HUES64 (cell line): ENCODE measurements at regions not wholly inside any gene's neighbourhood (a gene's known extent, or its start where the extent isn't known, plus 50 kb on each side); places are given as distances from the start of the nearest gene placed in this dataset.

Source experiments
- H3K27ac ChIP-seq: 2 replicates; pipeline ENCODE4 v1.7.0; 2013; ENCODE audit warnings: low read depth, low read length, inconsistent platforms
- H3K27me3 ChIP-seq: 2 replicates; pipeline ENCODE4 v1.6.1; 2013; ENCODE audit warnings: mild to moderate bottlenecking, low read length; ENCODE audit not compliant: insufficient read depth
- H3K36me3 ChIP-seq: 2 replicates; pipeline ENCODE4 v1.6.1; 2013; ENCODE audit warnings: mild to moderate bottlenecking, low read length; ENCODE audit not compliant: insufficient read depth
- H3K4me1 ChIP-seq: 2 replicates; pipeline ENCODE4 v1.6.1; 2013; ENCODE audit warnings: mild to moderate bottlenecking, low read length, moderate library complexity; ENCODE audit not compliant: insufficient read depth
- H3K4me3 ChIP-seq: 2 replicates; pipeline ENCODE4 v1.5.1; 2013; ENCODE audit warnings: mild to moderate bottlenecking, low read length, moderate library complexity
- H3K9ac ChIP-seq: 2 replicates; pipeline ENCODE4 v1.6.1; 2013; ENCODE audit warnings: mild to moderate bottlenecking, low read depth, low read length
- H3K9me3 ChIP-seq: 2 replicates; pipeline ENCODE4 v1.6.1; 2013; ENCODE audit warnings: low read depth, low read length; ENCODE audit not compliant: insufficient read depth
- WGBS: fragments of 150-250, 120-280 bp; methylation state at CpG from one replicate; pipeline ENCODE4 v1.1.7; 2013; ENCODE audit warnings: missing lambda C conversion rate; 5-methylcytosine and 5-hydroxymethylcytosine counted together

DNA sequence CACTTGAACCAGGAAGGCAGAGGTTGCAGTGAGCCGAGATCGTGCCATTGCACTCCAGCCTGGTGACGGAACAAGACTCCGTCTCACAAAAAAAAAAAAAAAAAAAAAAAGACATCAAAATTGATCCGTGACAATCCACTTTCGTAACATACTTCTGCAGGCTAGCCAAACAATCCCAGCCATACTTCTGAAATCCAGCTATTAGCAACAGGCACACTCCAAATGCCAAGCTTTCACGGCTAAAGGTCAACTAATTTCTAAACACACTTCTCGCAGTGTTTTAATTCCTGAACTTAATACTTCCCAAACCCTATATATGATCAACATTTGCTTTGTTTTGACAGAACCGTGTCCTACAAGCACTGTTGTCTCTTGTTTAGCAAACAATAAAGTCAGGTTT lies 411.3 kb upstream of the RUNX1 start:
- H3K4me3 ChIP-seq, result no peak overlapping the region
- H3K36me3 ChIP-seq, result no peaks in the 10 kb centered on the region
- no peak overlapping the region for H3K9ac ChIP-seq
- 91% methylated on average over 9 of the region's 9 CpGs for WGBS
- no peak overlapping the region for H3K27ac ChIP-seq
- H3K4me1 ChIP-seq, result peaks cover 22% of the 10 kb centered on the region
- no peaks in the 10 kb centered on the region for H3K27me3 ChIP-seq
- H3K9me3 ChIP-seq, result 0 out of 2 replicates have a peak, but pooled peaks cover 5% of the 10 kb centered on the region

DNA sequence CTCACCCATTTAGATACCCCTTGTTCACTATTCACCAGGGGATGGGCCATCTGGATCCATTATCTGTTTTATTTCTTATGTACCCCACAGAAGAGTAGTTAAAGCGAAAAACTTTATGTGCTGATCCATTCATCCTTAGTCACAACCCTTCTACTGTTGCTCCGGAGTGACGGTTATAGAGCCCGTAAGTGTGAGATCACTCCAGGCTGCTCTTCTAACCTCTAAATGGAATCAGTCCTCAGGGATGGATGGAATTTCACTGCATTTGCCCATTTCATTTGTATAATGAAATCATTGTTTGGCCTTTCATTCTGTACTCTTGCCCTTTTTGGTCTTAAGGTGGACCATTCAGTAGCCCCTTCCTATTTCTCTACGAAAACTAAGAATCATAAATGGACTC lies 409.3 kb upstream of the RUNX1 start:
- H3K9ac ChIP-seq, result no peak overlapping the region
- no peak overlapping the region for H3K4me3 ChIP-seq
- no peak overlapping the region for H3K27ac ChIP-seq
- H3K27me3 ChIP-seq, result no peaks in the 10 kb centered on the region
- H3K4me1 ChIP-seq, result peaks cover 22% of the 10 kb centered on the region
- H3K36me3 ChIP-seq, result no peaks in the 10 kb centered on the region
- WGBS, result 97% methylated on average over 5 of the region's 5 CpGs
- H3K9me3 ChIP-seq, result no peaks in the 10 kb centered on the region

GRCh38 chr21:35457097-35457804 lies 408.1 kb upstream of the RUNX1 start:
- Histone ChIP-seq H3K27ac (no peak overlapping the region), H3K36me3 (no peaks in the 10 kb centered on the region), H3K9me3 (no peaks in the 10 kb centered on the region), H3K9ac (no peak overlapping the region), H3K4me3 (no peak overlapping the region), H3K4me1 (peaks cover 22% of the 10 kb centered on the region), H3K27me3 (no peaks in the 10 kb centered on the region)
- 97% methylated on average over 5 of the region's 8 CpGs for WGBS

DNA sequence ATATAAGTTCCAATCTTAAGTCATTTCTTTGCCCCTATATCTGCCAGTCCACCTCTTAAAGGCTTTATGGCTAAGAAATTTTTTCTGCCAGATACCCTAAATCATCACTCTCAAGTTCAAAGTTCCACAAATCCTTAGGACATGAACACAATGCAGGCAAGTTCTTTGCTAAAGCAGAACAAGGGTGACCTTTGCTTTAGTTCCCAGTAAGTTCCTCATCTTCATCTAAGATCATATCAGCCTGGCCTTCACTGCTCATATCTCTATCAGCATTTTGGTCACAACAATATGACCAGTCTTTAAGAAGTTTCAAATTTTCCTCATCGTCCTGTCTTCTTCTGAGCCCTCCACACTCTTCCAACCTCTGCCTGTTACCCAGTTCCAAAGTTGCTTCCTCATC lies 402.2 kb upstream of the RUNX1 start:
- Histone ChIP-seq H3K4me1 (no peaks in the 10 kb centered on the region), H3K27ac (no peak overlapping the region), H3K4me3 (no peak overlapping the region), H3K27me3 (no peaks in the 10 kb centered on the region), H3K9me3 (peaks cover 23% of the 10 kb centered on the region), H3K9ac (no peak overlapping the region), H3K36me3 (no peaks in the 10 kb centered on the region)
- 94% methylated on average over 1 of the region's 1 CpG for WGBS

GRCh38 chr21:35450830-35451229 lies 401.7 kb upstream of the RUNX1 start:
- 99% methylated on average over 4 of the region's 4 CpGs for WGBS
- H3K9ac ChIP-seq, result no peak overlapping the region
- no peak overlapping the region for H3K4me3 ChIP-seq
- no peaks in the 10 kb centered on the region for H3K36me3 ChIP-seq
- no peak overlapping the region for H3K27ac ChIP-seq
- no peaks in the 10 kb centered on the region for H3K4me1 ChIP-seq
- H3K9me3 ChIP-seq, result peaks cover 23% of the 10 kb centered on the region
- no peaks in the 10 kb centered on the region for H3K27me3 ChIP-seq

- Histone ChIP-seq H3K27ac (no peak overlapping the region), H3K9ac (no peak overlapping the region), H3K9me3 (peaks cover 23% of the 10 kb centered on the region), H3K4me3 (no peak overlapping the region), H3K36me3 (no peaks in the 10 kb centered on the region), H3K4me1 (no peaks in the 10 kb centered on the region), H3K27me3 (no peaks in the 10 kb centered on the region)
- WGBS, result 93% methylated on average over 10 of the region's 10 CpGs
These were observed 400.7 kb upstream of the RUNX1 start for GRCh38 chr21:35449846-35450245.

DNA sequence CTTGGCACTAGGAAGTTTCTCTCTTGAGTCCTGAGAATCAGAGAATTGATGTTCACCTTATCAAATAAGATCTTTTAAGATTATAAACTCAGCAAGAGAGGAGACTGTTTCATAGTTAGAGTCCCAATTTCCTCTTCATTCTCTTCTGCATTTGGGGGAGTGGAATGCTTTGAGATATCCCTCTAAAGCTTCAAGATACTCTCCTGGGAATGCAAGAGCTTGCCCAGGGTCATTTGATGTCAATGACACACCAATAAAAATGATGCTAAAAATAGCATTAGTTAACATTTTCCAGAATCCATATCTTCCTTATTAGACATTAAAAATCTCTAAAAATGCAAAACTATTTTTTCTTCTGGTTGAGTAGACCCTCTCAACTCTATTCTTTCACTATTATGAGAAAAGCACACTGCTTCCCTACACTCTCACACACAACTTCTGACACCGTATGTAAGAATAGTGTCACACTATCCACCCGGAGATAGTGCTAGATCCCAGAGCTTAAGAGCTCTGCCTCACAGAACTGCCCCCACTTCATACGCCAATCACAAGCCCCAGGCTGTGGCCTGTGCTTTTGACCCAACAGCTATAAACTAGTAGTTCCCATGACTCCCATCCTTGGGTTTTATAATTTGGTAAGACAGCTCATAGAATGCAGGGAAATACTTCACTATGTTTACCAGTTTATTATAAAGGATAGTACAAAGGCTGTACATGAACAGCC lies 399.9 kb upstream of the RUNX1 start:
- H3K4me3 ChIP-seq, result no peak overlapping the region
- 93% methylated on average over 3 of the region's 3 CpGs for WGBS
- no peak overlapping the region for H3K9ac ChIP-seq

GRCh38 chr21:35444391-35444790 lies 395.3 kb upstream of the RUNX1 start:
- Histone ChIP-seq H3K4me1 (no peaks in the 10 kb centered on the region), H3K4me3 (no peak overlapping the region), H3K27ac (no peak overlapping the region), H3K9ac (no peak overlapping the region), H3K27me3 (no peaks in the 10 kb centered on the region), H3K36me3 (no peaks in the 10 kb centered on the region), H3K9me3 (no peaks in the 10 kb centered on the region)
- 100% methylated on average over 1 of the region's 1 CpG for WGBS

More for the DNA sequence above, 399.9 kb upstream of the RUNX1 start:
- no peak overlapping the region for H3K27ac ChIP-seq
- no peaks in the 10 kb centered on the region for H3K27me3 ChIP-seq
- no peaks in the 10 kb centered on the region for H3K4me1 ChIP-seq
- peaks cover 23% of the 10 kb centered on the region for H3K9me3 ChIP-seq
- H3K36me3 ChIP-seq, result no peaks in the 10 kb centered on the region

GRCh38 chr21:35441868-35442582 lies 392.9 kb upstream of the RUNX1 start:
- WGBS, result 96% methylated on average over 4 of the region's 4 CpGs

DNA sequence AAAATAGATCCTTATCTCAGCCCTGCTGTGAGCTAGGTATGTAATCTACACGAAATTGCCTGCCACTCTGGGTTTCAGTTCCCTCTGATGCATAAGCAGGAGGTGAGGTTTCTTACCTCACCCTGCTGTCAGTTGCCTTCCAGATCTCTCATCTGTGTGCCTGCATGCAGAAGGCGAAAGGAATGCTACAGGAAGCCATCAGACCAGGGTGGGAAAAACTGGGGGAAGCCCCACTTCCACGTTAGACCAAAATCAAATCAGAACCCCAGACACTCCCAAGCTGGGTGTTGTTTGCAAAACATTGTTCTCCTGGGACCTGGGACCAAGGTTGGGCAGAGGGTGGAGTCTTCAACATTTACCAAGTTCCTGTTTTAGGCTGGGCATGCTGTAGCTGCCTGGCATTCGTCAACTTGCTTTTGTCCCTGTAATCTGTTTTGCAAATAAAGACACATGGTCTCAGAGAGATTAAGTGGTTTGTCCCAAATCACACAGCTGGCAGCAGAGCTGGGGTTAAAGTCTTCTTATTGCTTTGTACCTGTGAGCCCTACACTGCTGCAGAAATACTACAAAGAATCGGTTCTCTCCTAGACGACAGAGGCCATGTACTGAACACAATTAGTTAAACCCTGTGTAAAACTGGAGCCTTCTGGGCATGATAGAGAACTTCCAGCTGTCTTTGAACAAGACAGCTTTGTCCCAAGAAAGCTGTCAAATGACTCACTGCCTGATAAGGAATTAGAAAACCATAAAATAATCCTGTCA lies 389.7 kb upstream of the RUNX1 start:
- 70% methylated on average over 6 of the region's 6 CpGs for WGBS
- no peaks in the 10 kb centered on the region for H3K27me3 ChIP-seq
- 0 out of 2 replicates have a peak, but pooled peaks cover 6% of the 10 kb centered on the region for H3K9me3 ChIP-seq
- no peak overlapping the region for H3K4me3 ChIP-seq
- H3K9ac ChIP-seq, result no peak overlapping the region
- H3K27ac ChIP-seq, result no peak overlapping the region
- peaks cover 9% of the 10 kb centered on the region for H3K4me1 ChIP-seq
- H3K36me3 ChIP-seq, result no peaks in the 10 kb centered on the region

More at GRCh38 chr21:35441868-35442582, 392.9 kb upstream of the RUNX1 start:
- no peaks in the 10 kb centered on the region for H3K27me3 ChIP-seq
- peaks cover 9% of the 10 kb centered on the region for H3K4me1 ChIP-seq
- no peaks in the 10 kb centered on the region for H3K9me3 ChIP-seq
- H3K36me3 ChIP-seq, result no peaks in the 10 kb centered on the region
- no peak overlapping the region for H3K4me3 ChIP-seq
- H3K27ac ChIP-seq, result no peak overlapping the region
- no peak overlapping the region for H3K9ac ChIP-seq
